COLO668 (cell line): ENCODE measurements at regions not wholly inside any gene's neighbourhood (a gene's known extent, or its start where the extent isn't known, plus 50 kb on each side); places are given as distances from the start of the nearest gene placed in this dataset.
"Not testable (repeated sequence)": the region's sequence is repeated elsewhere in the genome, so short reads cannot be mapped to it uniquely, and the experiment has no call there.

Experiments used
- DNase-seq: peaks from one replicate; lab custom pipeline; 2025; ENCODE audit not compliant: unreplicated experiment; lab: John Stamatoyannopoulos, UW

DNA sequence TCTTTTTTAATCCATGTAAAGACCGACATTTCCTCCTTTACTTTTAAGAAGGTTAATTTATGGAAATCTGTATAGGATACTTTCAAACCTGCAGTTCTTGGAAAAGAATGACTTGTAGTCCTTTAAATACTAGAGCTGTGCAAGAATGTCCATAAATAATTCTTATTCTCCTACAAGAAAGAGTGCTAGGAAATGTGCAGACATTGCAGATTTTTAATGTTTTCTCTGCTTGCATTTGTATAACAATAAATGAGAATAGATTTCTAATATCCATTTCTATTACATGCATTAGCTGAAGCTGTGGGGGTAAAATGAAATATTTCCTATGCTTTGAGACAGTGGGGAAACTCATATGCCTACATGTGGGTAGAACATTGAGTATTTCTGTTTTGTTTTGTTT, 607.2 kb upstream of the NOVA1 start:
- no peak for DNase-seq

DNA sequence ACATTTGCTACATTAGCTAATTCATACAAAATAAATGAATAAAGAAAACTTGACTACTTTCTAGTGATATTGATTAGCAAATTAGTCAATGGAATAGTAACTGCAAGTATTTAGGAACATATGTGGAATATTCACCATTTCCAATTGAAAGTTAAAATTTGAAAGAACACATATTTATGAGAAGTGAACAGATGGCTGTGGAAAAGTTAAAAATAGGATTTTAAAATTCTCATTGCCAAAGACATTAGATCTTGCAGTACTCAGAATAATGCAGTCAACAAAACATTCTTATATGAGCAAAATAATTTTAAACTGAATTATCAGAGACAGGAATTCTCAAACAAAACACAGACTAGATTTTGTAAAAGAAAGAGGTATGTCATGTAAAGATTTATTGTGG, 613.9 kb upstream of the NOVA1 start:
- no peak for DNase-seq

DNA sequence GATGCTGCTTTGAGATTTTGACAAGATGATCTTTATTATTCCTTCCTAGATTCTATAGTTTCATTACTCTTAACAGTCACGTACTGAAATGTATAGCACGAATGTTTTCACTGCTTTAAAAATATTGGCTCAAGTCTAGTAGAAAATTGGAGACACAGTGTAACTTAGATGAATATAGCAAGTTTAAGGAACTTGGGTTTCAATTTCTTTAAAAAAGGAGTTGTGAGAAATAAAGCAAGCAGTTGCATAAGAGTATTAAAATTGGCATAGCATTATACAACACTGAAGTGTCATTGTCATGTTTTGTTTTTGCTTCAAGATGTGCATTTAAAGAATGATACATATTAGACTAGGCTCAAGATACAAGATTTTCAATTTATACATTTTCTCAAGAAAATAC, 624.8 kb upstream of the NOVA1 start:
- DNase-seq, result no peak

DNA sequence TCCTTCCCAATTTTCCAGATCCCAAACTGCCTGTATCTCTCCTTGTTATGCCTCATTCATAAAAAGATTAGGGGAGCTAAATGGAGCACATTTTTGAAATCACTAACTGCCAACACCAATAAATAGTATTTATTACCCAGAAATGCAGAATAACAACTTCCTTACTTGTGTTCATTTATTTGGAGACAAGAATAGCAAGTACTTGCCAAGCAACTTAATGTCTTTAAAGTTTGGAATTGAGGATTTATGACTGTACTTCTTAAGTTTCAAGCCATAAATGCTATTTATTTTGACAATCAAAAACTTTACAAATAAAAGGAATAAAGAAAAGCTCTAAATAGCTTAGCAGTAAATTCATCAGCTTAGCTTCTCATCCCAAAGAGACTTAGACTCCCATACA, 626.1 kb upstream of the NOVA1 start:
- DNase-seq, result no peak

DNA sequence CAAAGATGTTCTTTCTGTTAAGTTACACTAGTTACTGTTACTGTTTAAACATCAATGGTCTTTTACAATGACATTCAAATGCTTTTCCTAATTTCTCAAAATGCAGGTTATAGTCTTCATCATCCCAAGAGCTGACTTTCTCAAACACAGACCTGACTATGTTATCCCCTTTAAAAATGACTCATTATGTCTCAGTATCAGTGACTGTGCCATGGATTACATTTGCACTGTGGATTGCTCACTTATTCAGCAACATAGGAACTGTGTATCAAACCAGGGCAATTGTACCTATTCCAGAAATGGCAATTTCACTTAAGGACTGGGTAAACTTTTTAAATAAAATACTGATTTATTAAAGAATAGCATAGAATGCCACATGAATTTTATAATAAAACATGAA, 630.2 kb upstream of the NOVA1 start:
- DNase-seq, result no peak

DNA sequence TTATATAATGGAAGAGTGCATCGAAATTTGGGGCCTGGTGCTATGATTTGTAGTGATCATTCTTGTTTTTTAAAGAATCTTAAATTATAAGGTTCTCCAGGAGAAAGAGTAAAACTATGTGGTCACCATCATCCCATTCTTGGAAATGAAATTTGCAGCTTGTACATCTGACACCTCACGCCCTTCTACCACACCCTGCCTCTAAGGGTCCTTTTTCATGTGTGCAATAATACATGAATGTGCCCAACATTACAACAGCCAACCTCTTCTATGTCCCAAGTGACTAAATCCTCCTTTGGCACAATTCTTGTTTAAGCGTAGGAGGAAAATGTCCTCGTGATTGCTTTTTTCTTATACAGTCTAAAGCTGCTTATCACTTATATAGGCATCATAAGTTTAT, 636.5 kb upstream of the NOVA1 start:
- no peak for DNase-seq

DNA sequence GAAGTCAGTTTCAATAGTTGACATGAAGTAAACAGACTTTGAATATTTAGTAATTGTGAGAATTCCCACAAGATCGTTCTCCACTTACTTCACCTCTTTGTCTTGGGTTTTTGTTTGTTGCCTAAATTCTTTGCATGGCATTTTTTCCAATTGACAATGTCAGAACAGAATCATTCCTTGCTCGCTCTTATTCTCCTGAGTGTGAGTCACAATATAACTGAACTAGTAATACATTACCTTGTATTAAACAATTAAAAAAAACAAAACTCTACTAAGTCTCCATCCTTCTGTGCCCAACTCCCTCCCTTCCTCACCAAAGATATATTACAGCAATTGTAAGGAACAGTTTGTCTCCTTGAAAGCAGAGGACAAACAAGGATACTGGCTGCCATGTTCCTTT, 638.8 kb upstream of the NOVA1 start:
- DNase-seq, result no peak

DNA sequence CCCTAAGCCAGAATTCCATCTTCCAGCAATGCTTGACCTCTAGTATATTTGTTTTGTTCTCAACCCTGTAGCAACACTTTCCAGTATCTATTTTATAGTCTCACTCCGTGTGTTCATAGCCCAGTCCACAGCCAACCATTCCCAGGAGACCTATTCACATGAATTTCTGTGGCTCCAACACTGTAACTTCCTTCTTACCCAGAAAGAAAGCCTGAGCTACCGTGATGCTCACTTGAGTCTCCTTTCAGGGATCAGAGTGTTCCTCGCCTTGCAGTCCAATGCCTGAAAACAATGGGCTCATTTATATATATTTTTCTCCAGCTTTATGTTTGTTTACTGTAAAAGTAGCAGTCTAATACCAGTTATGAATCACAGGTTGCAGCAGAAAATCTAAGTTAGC, 645.0 kb upstream of the NOVA1 start:
- DNase-seq, result no peak

DNA sequence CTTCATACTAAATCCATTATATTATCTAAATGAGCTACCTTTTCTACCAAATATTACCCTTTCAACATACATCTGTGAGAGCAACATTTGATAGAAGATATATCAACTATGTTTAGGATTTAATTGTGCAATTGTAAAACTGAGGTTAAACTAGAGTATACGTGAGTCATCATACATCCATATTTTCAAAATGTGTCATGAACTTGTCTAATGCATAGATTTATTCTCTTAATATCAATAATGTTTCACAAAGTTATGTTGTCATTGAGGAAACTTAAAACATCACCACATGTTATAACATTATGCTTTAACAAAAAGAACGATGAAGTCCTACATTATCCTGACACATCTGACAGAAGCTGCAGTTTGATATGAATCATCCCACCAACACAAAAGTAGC, 645.5 kb upstream of the NOVA1 start:
- no peak for DNase-seq

DNA sequence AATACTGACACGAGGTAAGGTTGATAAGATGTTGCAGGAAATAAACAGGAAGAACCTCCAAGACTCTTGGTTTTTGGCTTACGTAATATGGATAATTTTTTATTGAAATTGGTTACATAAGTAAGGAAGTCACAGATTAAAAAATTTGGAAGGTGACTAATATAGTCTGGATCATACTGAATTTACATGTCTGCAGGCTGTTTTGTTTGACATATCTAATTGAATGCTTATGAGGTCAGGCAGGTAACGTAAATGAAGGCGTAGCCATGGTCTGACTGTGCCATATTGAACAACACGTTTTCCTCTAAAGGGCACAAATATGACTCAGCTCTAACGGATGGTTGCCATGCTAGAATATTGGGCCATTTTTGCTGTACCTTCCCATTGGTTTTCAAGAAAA, 648.1 kb upstream of the NOVA1 start:
- DNase-seq, result no peak

DNA sequence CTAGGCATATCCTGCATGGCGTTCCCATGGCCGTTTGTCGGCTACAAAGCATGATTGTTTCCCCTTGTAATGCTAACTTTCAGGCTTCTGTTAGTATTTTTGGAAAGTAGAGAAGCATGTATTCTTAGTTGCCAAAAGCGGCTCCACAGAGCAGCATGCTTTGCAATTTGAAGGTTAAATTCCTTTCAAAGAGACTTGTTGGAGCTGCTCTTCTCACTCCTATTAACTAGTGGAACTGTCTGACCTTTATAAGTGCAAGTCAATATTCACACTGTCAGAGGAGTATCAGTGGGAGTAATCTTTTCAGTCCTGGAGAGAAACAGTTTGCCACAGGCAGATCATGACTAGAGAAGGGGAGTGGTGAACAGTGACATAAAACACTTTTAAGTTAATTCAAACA, 656.1 kb upstream of the NOVA1 start:
- DNase-seq, result no peak

DNA sequence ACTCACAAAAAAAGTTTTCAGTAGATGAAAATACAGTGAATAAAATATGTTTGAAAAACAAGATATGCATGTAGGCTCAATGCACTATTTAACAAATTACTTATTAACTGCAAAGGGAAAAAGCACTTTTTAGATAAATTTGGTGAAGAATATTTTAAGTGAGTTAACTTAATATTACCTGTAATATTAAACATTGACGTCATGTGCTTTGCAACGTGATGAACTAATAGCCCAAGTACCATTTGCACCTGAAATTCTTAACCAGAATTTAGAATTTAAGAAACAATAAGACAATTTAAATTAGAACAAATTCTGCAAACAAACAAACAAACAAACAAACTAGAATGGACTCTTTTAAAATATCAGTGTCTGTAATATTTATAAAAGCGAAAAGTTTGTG, 659.0 kb upstream of the NOVA1 start:
- no peak for DNase-seq

DNA sequence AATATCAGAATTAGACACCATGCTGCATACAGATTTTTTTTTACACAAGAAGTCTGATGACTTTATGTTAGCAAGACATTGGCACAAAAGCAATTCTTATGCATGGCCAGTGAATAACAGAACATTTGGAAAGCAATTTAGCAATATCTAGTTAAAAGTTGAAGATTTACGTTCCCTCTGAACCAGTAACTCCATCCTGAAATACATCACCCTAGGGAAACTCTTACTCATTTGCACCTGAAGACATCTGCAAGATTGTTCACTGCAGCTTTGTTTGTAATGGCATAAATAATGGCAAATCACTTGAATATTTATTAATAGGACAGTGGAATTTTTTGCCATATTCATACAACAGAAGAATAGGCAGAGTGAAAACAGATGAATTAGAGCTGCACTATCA, 670.0 kb upstream of the NOVA1 start:
- no peak for DNase-seq

DNA sequence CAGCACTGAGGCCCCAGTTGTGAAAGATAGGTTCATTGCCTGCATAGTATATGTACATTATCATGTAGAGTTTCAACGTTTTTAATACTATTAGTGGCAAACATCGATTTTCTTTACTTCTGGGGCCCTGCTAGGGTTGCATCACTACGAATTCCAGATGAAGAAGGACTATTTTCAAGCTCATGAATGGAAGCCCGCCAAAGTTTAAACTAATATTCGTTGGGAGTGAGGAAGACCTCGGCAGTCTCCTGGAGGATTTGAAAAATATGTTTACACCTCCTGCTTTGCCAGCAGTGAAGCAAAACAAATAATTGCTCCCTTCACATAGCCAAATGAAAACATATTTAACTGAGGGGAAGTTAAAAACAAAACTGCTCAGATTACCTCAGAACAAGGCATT, 672.9 kb upstream of the NOVA1 start:
- no peak for DNase-seq

DNA sequence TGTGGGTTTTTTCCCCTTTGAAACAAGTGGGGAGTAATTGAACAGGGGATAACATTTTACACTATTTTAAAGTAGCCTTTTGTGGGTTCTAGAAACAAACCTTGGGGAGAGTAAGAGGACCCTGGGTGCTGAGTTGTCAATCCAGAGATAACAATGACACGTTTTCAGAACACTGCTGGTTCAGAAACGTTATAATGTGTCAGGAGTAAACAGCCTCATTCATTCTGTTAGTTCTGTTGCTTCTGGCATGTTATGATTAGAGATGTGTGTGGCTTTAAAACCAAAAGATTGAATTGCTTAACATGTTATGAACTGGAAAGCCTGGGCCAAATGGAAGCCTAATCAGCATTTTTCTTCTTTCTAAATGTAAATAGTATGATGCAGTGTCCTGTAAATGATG, 680.5 kb upstream of the NOVA1 start:
- DNase-seq, result no peak

DNA sequence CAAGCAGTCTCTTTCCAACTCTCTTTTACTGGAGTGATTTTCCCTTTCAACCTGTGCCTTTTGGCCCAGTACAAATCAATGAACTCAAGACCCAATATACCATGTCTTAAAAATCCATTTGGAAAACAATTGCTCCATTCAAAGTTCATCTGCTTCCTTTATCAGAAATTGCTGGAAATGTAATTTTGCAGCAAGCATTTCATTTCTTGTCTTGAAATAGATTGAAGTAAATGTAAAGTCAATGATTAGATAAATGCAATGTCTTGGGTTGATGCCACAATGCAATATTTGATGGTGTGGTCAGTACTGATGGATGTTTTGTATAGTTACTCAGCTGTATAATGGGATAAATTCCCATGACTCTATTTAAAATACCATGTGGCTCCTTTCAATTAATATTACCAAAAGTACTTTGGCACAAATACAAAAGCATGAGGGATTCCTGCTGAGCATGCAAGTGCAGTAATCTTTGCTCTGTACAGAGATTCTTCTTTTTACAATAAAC, 707.7 kb upstream of the NOVA1 start:
- DNase-seq, result no peak

DNA sequence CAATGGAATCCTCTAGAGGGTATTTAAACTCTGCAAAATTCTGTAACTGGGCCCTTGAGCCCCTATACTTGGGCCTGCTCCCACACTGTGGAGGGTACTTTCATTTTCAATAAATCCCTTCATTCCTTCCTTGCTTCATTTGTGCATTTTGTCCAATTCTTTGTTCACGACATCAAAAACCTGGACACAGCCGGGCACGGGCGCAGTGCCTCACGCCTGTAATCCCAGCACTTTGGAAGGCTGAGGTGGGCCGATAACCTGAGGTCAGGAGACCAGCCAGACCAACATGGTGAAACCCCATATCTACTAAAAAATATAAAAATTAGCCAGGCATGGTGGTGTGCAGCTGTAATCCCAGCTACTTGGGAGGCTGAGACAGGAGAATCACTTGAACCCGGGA, 714.9 kb upstream of the NOVA1 start:
- not testable (repeated sequence) for DNase-seq

DNA sequence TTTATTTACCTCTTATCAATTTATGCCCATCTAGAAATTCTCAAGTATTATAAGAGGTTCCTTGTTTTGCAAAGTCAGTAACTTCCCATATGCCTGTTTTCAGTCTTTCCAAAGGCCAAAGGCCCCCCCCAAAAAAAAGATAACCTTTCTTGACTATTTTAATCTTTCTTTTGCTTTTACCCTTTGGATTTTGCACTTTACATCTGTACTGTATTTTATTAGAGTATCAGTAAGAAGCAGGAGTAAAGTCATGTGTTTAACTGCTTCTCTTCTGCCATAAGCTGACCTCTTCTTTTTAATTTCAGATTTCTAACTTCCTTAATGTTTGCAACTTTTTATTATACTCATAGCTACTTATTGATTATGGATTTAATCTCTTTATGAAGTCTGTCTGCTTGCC, 716.4 kb upstream of the NOVA1 start:
- no peak for DNase-seq

DNA sequence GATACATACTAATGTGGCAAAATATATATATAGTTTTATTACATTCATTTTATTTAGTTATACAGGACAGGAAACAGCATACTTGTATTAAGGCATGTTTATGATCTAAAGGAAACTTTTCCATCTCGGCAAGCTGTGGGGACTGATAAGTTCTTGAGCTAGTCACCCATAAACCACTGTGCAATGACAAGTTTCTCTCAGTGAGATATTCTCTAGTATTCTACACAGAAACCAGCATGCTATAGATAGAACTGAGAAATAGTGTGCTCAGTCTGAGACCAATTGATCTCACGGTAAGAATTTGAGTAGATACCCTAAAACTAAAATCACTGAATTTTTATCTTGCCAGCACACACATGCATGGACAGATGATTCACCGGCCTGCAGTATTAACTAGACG, 717.6 kb upstream of the NOVA1 start:
- no peak for DNase-seq

DNA sequence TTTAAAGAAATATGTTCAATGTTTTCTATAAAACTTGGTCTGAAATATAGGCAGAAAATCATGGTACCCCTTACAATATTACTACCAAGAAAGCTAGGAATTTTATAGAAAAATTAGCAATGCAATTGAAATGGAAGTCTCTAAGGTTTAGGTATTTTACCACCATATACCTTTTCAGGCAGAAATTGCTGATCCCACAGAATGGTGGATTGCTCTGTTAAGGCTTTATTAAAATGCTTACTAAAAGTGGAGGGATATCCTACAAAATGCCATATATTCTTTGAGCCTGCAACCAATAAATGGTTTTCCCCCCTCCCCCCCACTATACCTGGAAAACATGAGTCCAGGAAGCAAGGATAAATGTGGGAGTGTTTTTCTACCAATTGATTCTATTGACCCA, 718.1 kb upstream of the NOVA1 start:
- no peak for DNase-seq

DNA sequence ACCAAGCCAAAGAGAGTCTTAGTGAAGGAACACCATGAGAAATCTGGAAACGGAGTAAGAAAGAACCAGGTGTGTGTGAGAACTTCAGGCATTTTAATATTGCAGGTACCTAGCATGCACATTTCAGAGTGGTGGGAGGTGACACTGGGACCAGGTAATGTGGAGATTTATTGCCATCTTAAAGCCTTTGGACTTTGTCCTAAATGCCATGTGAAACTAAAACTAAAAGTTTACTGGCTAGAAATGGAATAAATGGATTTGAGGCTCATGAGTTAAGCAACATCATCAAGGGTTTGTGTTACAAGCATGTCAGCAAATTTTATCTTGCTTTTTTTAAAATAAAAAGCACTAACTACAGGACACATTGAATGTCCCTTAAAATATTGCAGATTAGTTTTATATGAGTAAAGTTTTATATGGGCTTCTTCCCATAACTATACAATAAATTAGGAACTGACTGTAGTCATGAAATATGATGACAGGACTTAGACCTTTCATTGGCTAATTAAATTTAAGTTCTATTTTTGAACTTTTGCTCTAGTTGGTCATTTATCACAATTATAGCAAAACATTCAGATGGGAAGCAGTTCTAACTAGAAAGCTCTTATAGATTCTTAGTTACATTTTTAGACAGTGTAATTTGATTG, 721.1 kb upstream of the NOVA1 start:
- DNase-seq, result no peak

DNA sequence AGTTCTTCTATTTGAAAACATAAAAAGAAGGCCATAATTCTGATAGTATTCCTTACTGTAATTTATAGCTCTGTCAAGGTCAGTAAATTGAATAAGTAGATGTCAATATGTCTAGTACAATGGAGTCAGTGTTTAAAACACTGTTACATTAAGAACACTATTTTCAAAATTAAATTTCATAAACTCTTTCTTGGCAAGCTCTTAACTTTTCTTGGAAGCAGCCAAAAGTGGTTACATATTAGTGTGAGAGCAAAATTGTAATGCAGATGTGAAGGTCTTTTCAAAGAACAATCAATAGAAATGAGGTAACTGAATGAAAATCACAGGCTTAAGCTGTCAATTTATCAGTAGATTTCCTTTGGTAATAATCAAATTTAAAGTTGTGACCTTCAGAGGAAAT, 722.4 kb upstream of the NOVA1 start:
- no peak for DNase-seq

DNA sequence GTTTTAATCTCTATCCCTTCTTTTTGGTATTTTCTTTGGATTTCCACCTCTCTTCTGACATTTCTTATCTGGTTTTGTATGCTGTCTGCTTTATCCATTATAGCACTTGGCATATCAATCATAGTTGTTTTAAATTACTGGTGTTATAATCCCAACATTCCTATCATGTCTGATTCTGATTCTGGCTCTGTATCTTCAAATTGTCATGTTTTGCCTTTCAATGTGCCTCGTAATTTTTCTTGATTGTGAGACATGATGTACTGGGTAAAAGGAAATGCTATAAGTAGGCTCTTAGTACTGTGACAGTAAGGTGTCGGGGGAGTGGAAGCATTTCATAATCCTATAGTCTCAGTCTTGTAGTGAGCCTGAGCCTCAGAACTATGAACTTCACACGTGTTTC, 729.3 kb upstream of the NOVA1 start:
- DNase-seq, result no peak

DNA sequence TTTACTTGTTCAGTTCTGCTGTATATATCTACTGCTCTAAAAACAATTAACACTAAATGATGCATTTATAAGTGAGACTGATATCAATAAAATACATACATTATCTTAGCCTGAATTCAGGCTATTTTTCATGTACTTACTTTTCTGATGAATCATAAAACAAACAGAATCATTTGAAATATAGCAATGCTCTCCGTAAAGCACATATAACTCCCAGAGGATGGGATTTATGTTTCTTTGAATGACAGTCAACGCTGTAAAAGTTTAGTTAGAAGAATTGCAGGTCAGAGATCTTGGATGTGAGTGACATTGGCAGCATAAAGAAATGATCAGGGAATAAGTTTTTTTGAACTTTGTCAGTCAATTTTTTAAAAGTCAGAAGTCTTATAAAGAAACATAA, 740.2 kb upstream of the NOVA1 start:
- no peak for DNase-seq
